SK-N-SH (cell line): ENCODE measurements at regions not wholly inside any gene's neighbourhood (a gene's known extent, or its start where the extent isn't known, plus 50 kb on each side); places are given as distances from the start of the nearest gene placed in this dataset.

ENCODE experiments used
- CTCF ChIP-seq: fragments of 200-600 bp; sonication (generic); IDR thresholded peaks from 2 replicates; pipeline ENCODE4 v1.6.1; 2017; ENCODE audit warnings: antibody characterized with exemption, mild to moderate bottlenecking, moderate library complexity
- NFIC ChIP-seq: IDR thresholded peaks from 2 replicates; pipeline ENCODE4 v1.4.0; 2012; ENCODE audit warnings: borderline replicate concordance
- NRF1 ChIP-seq: IDR thresholded peaks from 2 replicates; pipeline ENCODE4 v1.6.1; 2012; ENCODE audit warnings: low read depth, mild to moderate bottlenecking, low read length
- POLR2AphosphoS5 ChIP-seq: IDR thresholded peaks from 2 replicates; pipeline ENCODE4 v1.6.1; 2012; ENCODE audit warnings: low read depth, low read length
- TEAD4 ChIP-seq: IDR thresholded peaks from 2 replicates; pipeline ENCODE4 v1.4.0; 2012; ENCODE audit warnings: mild to moderate bottlenecking, borderline replicate concordance; ENCODE audit not compliant: insufficient read depth
- USF2 ChIP-seq: fragments of 150-350 bp; IDR thresholded peaks from 2 replicates; pipeline ENCODE4 v1.6.1; 2017; ENCODE audit warnings: antibody characterized with exemption, low read length, low read depth, borderline replicate concordance

GRCh38 chr4:132026166-132026565, 1122.9 kb upstream of the PCDH10 start:
- TF ChIP-seq POLR2AphosphoS5 (no peak), CTCF (no peak), USF2 (no peak), NFIC (no peak), TEAD4 (no peak), NRF1 (no peak)
